CD4-positive, alpha-beta T cell (primary cell): ENCODE measurements at regions not wholly inside any gene's neighbourhood (a gene's known extent, or its start where the extent isn't known, plus 50 kb on each side); places are given as distances from the start of the nearest gene placed in this dataset.

ENCODE experiments used
- ATAC-seq: fragments of 200-7000 bp; cut with Tn5 transposase; one replicate; pipeline ENCODE4 v1.10.0; 2022; ENCODE audit warnings: mild to moderate bottlenecking; ENCODE audit not compliant: poor library complexity
- CTCF ChIA-PET: fragments of 350-600 bp; sonication (Branson Sonifier 250); formaldehyde crosslinking; loops from one replicate; lab custom pipeline; 2021; ENCODE audit warnings: antibody characterized with exemption, inconsistent platforms; lab: Charles Lee
- POLR2A ChIA-PET: fragments of 350-600 bp; sonication (Branson Sonifier 250); formaldehyde crosslinking; loops from one replicate; lab custom pipeline; 2021; ENCODE audit warnings: antibody characterized with exemption, inconsistent platforms; lab: Charles Lee
- DNase-seq, 14 experiments: peaks; one replicate each; pipeline ENCODE4 v3.0.0-alpha.2; 2013 to 2020; ENCODE audit warnings: mixed read lengths in 2 of 14
- H3K27ac ChIP-seq, 2 donors: one replicate each; pipeline versions ENCODE4 v1.5.1 to v1.7.0; 2013; ENCODE audit warnings: low read length in 2 of 2, low read depth in 1 of 2, mild to moderate bottlenecking in 1 of 2
- H3K27me3 ChIP-seq, 2 experiments: 1 replicate in 1 of 2; 2 replicates in 1 of 2; pipeline versions ENCODE4 v1.6.1 to v1.7.0; 2013; ENCODE audit warnings: low read length in 2 of 2, control low read depth in 1 of 2, mild to moderate bottlenecking in 1 of 2, moderate library complexity in 1 of 2; ENCODE audit not compliant: insufficient read depth in 2 of 2, control insufficient read depth in 1 of 2
- H3K36me3 ChIP-seq: one replicate; pipeline ENCODE4 v1.6.1; 2013; ENCODE audit warnings: low read length, control low read depth; ENCODE audit not compliant: insufficient read depth
- H3K4me1 ChIP-seq: one replicate; pipeline ENCODE4 v1.6.1; 2013; ENCODE audit warnings: low read length, control low read depth; ENCODE audit not compliant: insufficient read depth
- H3K4me3 ChIP-seq: one replicate; pipeline ENCODE4 v1.5.1; 2013; ENCODE audit warnings: mild to moderate bottlenecking, low read length, moderate library complexity
- H3K9me3 ChIP-seq, 2 experiments: 1 replicate in 1 of 2; 2 replicates in 1 of 2; pipeline versions ENCODE4 v1.6.1 to v1.7.0; 2013; ENCODE audit warnings: low read length in 2 of 2, mild to moderate bottlenecking in 2 of 2, control low read depth in 1 of 2, moderate library complexity in 1 of 2; ENCODE audit not compliant: control insufficient read depth in 1 of 2, insufficient read depth in 1 of 2
- H3K27ac Mint-ChIP-seq: one replicate; pipeline ENCODE4 v1.8.0; 2020; ENCODE audit warnings: mixed read lengths
- H3K27me3 Mint-ChIP-seq: one replicate; pipeline ENCODE4 v1.8.0; 2021; ENCODE audit warnings: mixed read lengths
- H3K36me3 Mint-ChIP-seq: one replicate; pipeline ENCODE4 v1.8.0; 2021; ENCODE audit warnings: low read depth, mixed read lengths
- H3K4me1 Mint-ChIP-seq: one replicate; pipeline ENCODE4 v1.8.0; 2021; ENCODE audit warnings: low read depth, mixed read lengths
- H3K4me3 Mint-ChIP-seq: one replicate; pipeline ENCODE4 v1.8.0; 2020; ENCODE audit warnings: mild to moderate bottlenecking, mixed read lengths
- H3K9me3 Mint-ChIP-seq: one replicate; pipeline ENCODE4 v1.8.0; 2020; ENCODE audit warnings: mixed read lengths
- CTCF ChIP-seq: fragments of 200-600 bp; IDR thresholded peaks from one replicate; pipeline ENCODE4 v1.8.0; 2022; ENCODE audit warnings: antibody characterized with exemption, mild to moderate bottlenecking
- intact Hi-C, 2 experiments: fragments of 100-400 bp; cut with DNase I in 1 of 2; cut with micrococcal nuclease in 1 of 2; formaldehyde crosslinking; loops; one replicate each; pipeline versions ENCODE4 v1.15.1 to v1.9.0; 2023 to 2025; cut with DNase I, micrococcal nuclease

GRCh38 chr4:14532436-14532835 lies 469.8 kb upstream of the CPEB2 start:
- Histone ChIP-seq H3K36me3 (no peaks in the 10 kb centered on the region), H3K4me3 (no peak overlapping the region), H3K4me1 (no peaks in the 10 kb centered on the region), H3K27me3 (no peaks in the 10 kb centered on the region), H3K9me3 (no peaks in the 10 kb centered on the region), H3K27ac (no peak overlapping the region)
- DNase-seq (no peak), ATAC-seq (no peak)
- no peak overlapping the region for H3K4me3 Mint-ChIP-seq
- ChIA-PET POLR2A (no interaction called here), CTCF (no interaction called here)
- no peaks in the 10 kb centered on the region for H3K27me3 Mint-ChIP-seq
- no peak for TF ChIP-seq CTCF
- intact Hi-C loops, result no loop called here
- H3K27ac Mint-ChIP-seq, result no peak overlapping the region
- H3K4me1 Mint-ChIP-seq, result no peaks in the 10 kb centered on the region
- H3K36me3 Mint-ChIP-seq, result no peaks in the 10 kb centered on the region
- no peaks in the 10 kb centered on the region for H3K9me3 Mint-ChIP-seq

- intact Hi-C loops, result no loop called here
- Histone ChIP-seq H3K4me3 (no peak overlapping the region), H3K9me3 (no peaks in the 10 kb centered on the region), H3K4me1 (no peaks in the 10 kb centered on the region), H3K27ac (no peak overlapping the region), H3K36me3 (no peaks in the 10 kb centered on the region), H3K27me3 (no peaks in the 10 kb centered on the region)
- ChIA-PET CTCF (no interaction called here), POLR2A (no interaction called here)
- Mint-ChIP-seq H3K36me3 (no peaks in the 10 kb centered on the region), H3K4me1 (no peaks in the 10 kb centered on the region), H3K4me3 (no peak overlapping the region), H3K9me3 (peaks cover 6% of the 10 kb centered on the region), H3K27me3 (no peaks in the 10 kb centered on the region), H3K27ac (no peak overlapping the region)
- DNase-seq, result no peak
- ATAC-seq, result no peak
- TF ChIP-seq CTCF, result no peak
These were observed 463.0 kb upstream of the CPEB2 start for GRCh38 chr4:14539246-14539645.

- CTCF ChIA-PET, result no interaction called here
- POLR2A ChIA-PET, result no interaction called here
- H3K27me3 Mint-ChIP-seq, result no peaks in the 10 kb centered on the region
- H3K4me3 ChIP-seq, result no peak overlapping the region
- ATAC-seq (no peak), DNase-seq (no peak)
- H3K36me3 Mint-ChIP-seq, result no peaks in the 10 kb centered on the region
- no peaks in the 10 kb centered on the region for H3K27me3 ChIP-seq
- no peak overlapping the region for H3K27ac ChIP-seq
- TF ChIP-seq CTCF, result no peak
- no peaks in the 10 kb centered on the region for H3K4me1 Mint-ChIP-seq
- no peaks in the 10 kb centered on the region for H3K36me3 ChIP-seq
- intact Hi-C loops, result no loop called here
- no peak overlapping the region for H3K27ac Mint-ChIP-seq
- H3K4me3 Mint-ChIP-seq, result no peak overlapping the region
- no peaks in the 10 kb centered on the region for H3K9me3 ChIP-seq
- no peaks in the 10 kb centered on the region for H3K4me1 ChIP-seq
- peaks cover 6% of the 10 kb centered on the region for H3K9me3 Mint-ChIP-seq
These were observed 457.1 kb upstream of the CPEB2 start for GRCh38 chr4:14545163-14545562.
